ENCODE measurements at regions not wholly inside any gene's neighbourhood (a gene's known extent, or its start where the extent isn't known, plus 50 kb on each side); places are given as distances from the start of the nearest gene placed in this dataset.

- Histone ChIP-seq H3K27me3 (ENCODE audit: insufficient read depth, poor library complexity, severe bottlenecking) (peaks cover 3% of the 10 kb centered on the region), H3K4me3 (replicated peaks; ENCODE audit: insufficient read depth, low read length) (no peak overlapping the region), H3K27ac (replicated peaks) (no peak overlapping the region)
- no peak for DNase-seq (ENCODE audit: low read depth in 1 of 2, low spot score in 1 of 2)
- TF ChIP-seq SPI1 (IDR thresholded peaks at IDR 0.05; ENCODE audit: borderline replicate concordance, low read depth) (no peak), GABPA (IDR thresholded peaks at IDR 0.05; ENCODE audit: low read depth) (no peak)
- TF ChIP-seq, protein P1, sequence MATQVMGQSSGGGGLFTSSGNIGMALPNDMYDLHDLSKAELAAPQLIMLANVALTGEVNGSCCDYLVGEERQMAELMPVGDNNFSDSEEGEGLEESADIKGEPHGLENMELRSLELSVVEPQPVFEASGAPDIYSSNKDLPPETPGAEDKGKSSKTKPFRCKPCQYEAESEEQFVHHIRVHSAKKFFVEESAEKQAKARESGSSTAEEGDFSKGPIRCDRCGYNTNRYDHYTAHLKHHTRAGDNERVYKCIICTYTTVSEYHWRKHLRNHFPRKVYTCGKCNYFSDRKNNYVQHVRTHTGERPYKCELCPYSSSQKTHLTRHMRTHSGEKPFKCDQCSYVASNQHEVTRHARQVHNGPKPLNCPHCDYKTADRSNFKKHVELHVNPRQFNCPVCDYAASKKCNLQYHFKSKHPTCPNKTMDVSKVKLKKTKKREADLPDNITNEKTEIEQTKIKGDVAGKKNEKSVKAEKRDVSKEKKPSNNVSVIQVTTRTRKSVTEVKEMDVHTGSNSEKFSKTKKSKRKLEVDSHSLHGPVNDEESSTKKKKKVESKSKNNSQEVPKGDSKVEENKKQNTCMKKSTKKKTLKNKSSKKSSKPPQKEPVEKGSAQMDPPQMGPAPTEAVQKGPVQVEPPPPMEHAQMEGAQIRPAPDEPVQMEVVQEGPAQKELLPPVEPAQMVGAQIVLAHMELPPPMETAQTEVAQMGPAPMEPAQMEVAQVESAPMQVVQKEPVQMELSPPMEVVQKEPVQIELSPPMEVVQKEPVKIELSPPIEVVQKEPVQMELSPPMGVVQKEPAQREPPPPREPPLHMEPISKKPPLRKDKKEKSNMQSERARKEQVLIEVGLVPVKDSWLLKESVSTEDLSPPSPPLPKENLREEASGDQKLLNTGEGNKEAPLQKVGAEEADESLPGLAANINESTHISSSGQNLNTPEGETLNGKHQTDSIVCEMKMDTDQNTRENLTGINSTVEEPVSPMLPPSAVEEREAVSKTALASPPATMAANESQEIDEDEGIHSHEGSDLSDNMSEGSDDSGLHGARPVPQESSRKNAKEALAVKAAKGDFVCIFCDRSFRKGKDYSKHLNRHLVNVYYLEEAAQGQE (IDR thresholded peaks at IDR 0.05; ENCODE audit: insufficient replicate concordance, low read depth) = no peak
Measured at GRCh38 chr4:27098034-27098433, 237.4 kb downstream of the STIM2 start.

GRCh38 chr4:27100713-27101112, 240.1 kb downstream of the STIM2 start:
- TF ChIP-seq CTCF (IDR thresholded peaks at IDR 0.05; ENCODE audit: insufficient read depth, low read length) (no peak), GABPA (IDR thresholded peaks at IDR 0.05; ENCODE audit: low read depth) (no peak), SPI1 (IDR thresholded peaks at IDR 0.05; ENCODE audit: borderline replicate concordance, low read depth) (no peak), POLR2AphosphoS5 (IDR thresholded peaks at IDR 0.05; ENCODE audit: low read depth) (no peak)
- TF ChIP-seq, protein P1 (IDR thresholded peaks at IDR 0.05; ENCODE audit: insufficient replicate concordance, low read depth) = no peak
- peaks cover 3% of the 10 kb centered on the region for H3K27me3 ChIP-seq (ENCODE audit: insufficient read depth, poor library complexity, severe bottlenecking)

GRCh38 chr4:27101126-27101525, 240.5 kb downstream of the STIM2 start:
- H3K27ac ChIP-seq (replicated peaks) = no peak overlapping the region

More at GRCh38 chr4:27100713-27101112, 240.1 kb downstream of the STIM2 start:
- Histone ChIP-seq H3K27ac (replicated peaks) (no peak overlapping the region), H3K4me3 (replicated peaks; ENCODE audit: insufficient read depth, low read length) (no peak overlapping the region)
- no peak for DNase-seq (ENCODE audit: low read depth in 1 of 2, low spot score in 1 of 2)

More at GRCh38 chr4:27101126-27101525, 240.5 kb downstream of the STIM2 start:
- Histone ChIP-seq H3K4me3 (replicated peaks; ENCODE audit: insufficient read depth, low read length) (no peak overlapping the region), H3K27me3 (ENCODE audit: insufficient read depth, poor library complexity, severe bottlenecking) (peaks cover 3% of the 10 kb centered on the region)
- DNase-seq (ENCODE audit: low read depth in 1 of 2, low spot score in 1 of 2) = no peak
- TF ChIP-seq POLR2AphosphoS5 (IDR thresholded peaks at IDR 0.05; ENCODE audit: low read depth) = no peak
- TF ChIP-seq GABPA (IDR thresholded peaks at IDR 0.05; ENCODE audit: low read depth) = no peak
- TF ChIP-seq SPI1 (IDR thresholded peaks at IDR 0.05; ENCODE audit: borderline replicate concordance, low read depth) = no peak
- TF ChIP-seq CTCF (IDR thresholded peaks at IDR 0.05; ENCODE audit: insufficient read depth, low read length) = no peak
- TF ChIP-seq, protein P1 (IDR thresholded peaks at IDR 0.05; ENCODE audit: insufficient replicate concordance, low read depth) = no peak

Measured in HL-60 (cell line).